Neural progenitor cell (in vitro differentiated cells): ENCODE measurements at regions not wholly inside any gene's neighbourhood (a gene's known extent, or its start where the extent isn't known, plus 50 kb on each side); places are given as distances from the start of the nearest gene placed in this dataset.

Experiments
- EZH2 ChIP-seq: fragments of 200-600 bp; sonication (generic); IDR thresholded peaks from 2 replicates; pipeline ENCODE4 v1.6.1; 2017; ENCODE audit warnings: antibody characterized with exemption, mild to moderate bottlenecking, moderate library complexity
- EZH2phosphoT487 ChIP-seq: fragments of 200-600 bp; sonication (generic); IDR thresholded peaks from 2 replicates; pipeline ENCODE4 v1.6.1; 2017; ENCODE audit warnings: antibody characterized with exemption
- TF ChIP-seq, protein P1 (sequence below): fragments of 200-600 bp; sonication (generic); IDR thresholded peaks from 2 replicates; pipeline ENCODE4 v1.5.1; 2017; ENCODE audit warnings: antibody characterized with exemption, mild to moderate bottlenecking

GRCh38 chrX:6472652-6473342 is 62.1 kb downstream of the VCX3A start:
- TF ChIP-seq, protein P1, sequence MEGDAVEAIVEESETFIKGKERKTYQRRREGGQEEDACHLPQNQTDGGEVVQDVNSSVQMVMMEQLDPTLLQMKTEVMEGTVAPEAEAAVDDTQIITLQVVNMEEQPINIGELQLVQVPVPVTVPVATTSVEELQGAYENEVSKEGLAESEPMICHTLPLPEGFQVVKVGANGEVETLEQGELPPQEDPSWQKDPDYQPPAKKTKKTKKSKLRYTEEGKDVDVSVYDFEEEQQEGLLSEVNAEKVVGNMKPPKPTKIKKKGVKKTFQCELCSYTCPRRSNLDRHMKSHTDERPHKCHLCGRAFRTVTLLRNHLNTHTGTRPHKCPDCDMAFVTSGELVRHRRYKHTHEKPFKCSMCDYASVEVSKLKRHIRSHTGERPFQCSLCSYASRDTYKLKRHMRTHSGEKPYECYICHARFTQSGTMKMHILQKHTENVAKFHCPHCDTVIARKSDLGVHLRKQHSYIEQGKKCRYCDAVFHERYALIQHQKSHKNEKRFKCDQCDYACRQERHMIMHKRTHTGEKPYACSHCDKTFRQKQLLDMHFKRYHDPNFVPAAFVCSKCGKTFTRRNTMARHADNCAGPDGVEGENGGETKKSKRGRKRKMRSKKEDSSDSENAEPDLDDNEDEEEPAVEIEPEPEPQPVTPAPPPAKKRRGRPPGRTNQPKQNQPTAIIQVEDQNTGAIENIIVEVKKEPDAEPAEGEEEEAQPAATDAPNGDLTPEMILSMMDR: no peak
- TF ChIP-seq EZH2phosphoT487 (no peak), EZH2 (no peak)
